H1 (cell line): ENCODE measurements at regions not wholly inside any gene's neighbourhood (a gene's known extent, or its start where the extent isn't known, plus 50 kb on each side); places are given as distances from the start of the nearest gene placed in this dataset. TPM values are rescaled to one million over a fixed set of nuclear protein-coding genes. Genes with fewer than 3 reads are reported as not detected.

Experiments used
- microRNA counts: library from miRNA; unstranded; fragments of <30 nt; microRNA quantifications from one replicate; lab custom pipeline; 2015
- microRNA-seq, 2 experiments: library from miRNA; unstranded; fragments of <30 nt; microRNA quantifications; one replicate each; pipeline versions ENCODE4 to v1.2.0, GENCODE V29; 2016 to 2020; ENCODE audit warnings: borderline microRNAs expressed in 2 of 2, borderline number of aligned reads in 2 of 2, borderline replicate concordance in 1 of 2
- small RNA-seq: library from polyadenylated mRNA; stranded (forward); fragments of <200 nt; extraction: miRNeasy Mini kit (QIAGEN cat#:217004); gene quantifications from one replicate; pipeline ENCODE3, GENCODE V24; 2013; ENCODE audit not compliant: insufficient read depth

MicroRNA genes in the stretch of these regions (microRNA counts, 767-probe panel; counts per million panel counts)
- 879 counts per million, percentile 95 among the panel's probes with 10 or more counts for microRNA hsa-miR-181a-5p (lab: Ali Mortazavi, UCI)
- 879 counts per million, percentile 95 among the panel's probes with 10 or more counts for microRNA hsa-miR-181b-5p+hsa-miR-181d (lab: Ali Mortazavi, UCI)

Small RNA genes lying in the stretch of these regions (microRNA-seq; reads per million reads assigned to microRNA genes)
- gene MIR181A1 (3.4 to 5.3 reads per million in 2 experiments), gene MIR181B1 (0 to 0.23 reads per million in 2 experiments)

Small RNA genes lying in the stretch of these regions (small RNA-seq; reads per million reads assigned to genes)
- gene MIR181A1 (37.0 reads per million, percentile 95 among the genes with 10 or more reads in this experiment), gene MIR181B1 (3.9 reads per million, percentile 51 among the genes with 10 or more reads in this experiment), gene RNU6-778P (not detected)
